DMS 273 (cell line): ENCODE measurements at regions not wholly inside any gene's neighbourhood (a gene's known extent, or its start where the extent isn't known, plus 50 kb on each side); places are given as distances from the start of the nearest gene placed in this dataset.

Experiments
- DNase-seq: peaks from one replicate; lab custom pipeline; 2025; ENCODE audit not compliant: unreplicated experiment; lab: John Stamatoyannopoulos, UW

GRCh38 chr7:12067156-12067831, 143.8 kb upstream of the TMEM106B start:
- peak; percentile 78 for DNase-seq

- DNase-seq = no peak
Measured at GRCh38 chr7:12069757-12070156, 141.3 kb upstream of the TMEM106B start.

- DNase-seq = no peak
Measured at GRCh38 chr7:12074889-12075288, 136.2 kb upstream of the TMEM106B start.

GRCh38 chr7:12080006-12080405, 131.1 kb upstream of the TMEM106B start:
- no peak for DNase-seq

GRCh38 chr7:12085516-12085915, 125.6 kb upstream of the TMEM106B start:
- no peak for DNase-seq

- no peak for DNase-seq
Measured at GRCh38 chr7:12089951-12090756, 120.9 kb upstream of the TMEM106B start.

GRCh38 chr7:12090757-12091221, 120.3 kb upstream of the TMEM106B start:
- no peak for DNase-seq

GRCh38 chr7:12091231-12091630, 119.9 kb upstream of the TMEM106B start:
- DNase-seq = peak; percentile 17

GRCh38 chr7:12092499-12093130, 118.5 kb upstream of the TMEM106B start:
- no peak for DNase-seq

GRCh38 chr7:12093365-12093764, 117.7 kb upstream of the TMEM106B start:
- no peak for DNase-seq

GRCh38 chr7:12094365-12094921, 116.7 kb upstream of the TMEM106B start:
- DNase-seq = no peak

GRCh38 chr7:12102126-12102525, 109.0 kb upstream of the TMEM106B start:
- DNase-seq = no peak

GRCh38 chr7:12102527-12102926, 108.6 kb upstream of the TMEM106B start:
- no peak for DNase-seq

GRCh38 chr7:12103948-12104347, 107.1 kb upstream of the TMEM106B start:
- DNase-seq = no peak

GRCh38 chr7:12107381-12107780, 103.7 kb upstream of the TMEM106B start:
- no peak for DNase-seq

GRCh38 chr7:12107841-12108254, 103.2 kb upstream of the TMEM106B start:
- DNase-seq = no peak

- no peak for DNase-seq
Measured at GRCh38 chr7:12110425-12110824, 100.7 kb upstream of the TMEM106B start.

GRCh38 chr7:12111422-12112405, 99.4 kb upstream of the TMEM106B start:
- DNase-seq = peak; percentile 57

GRCh38 chr7:12117170-12117569, 93.9 kb upstream of the TMEM106B start:
- DNase-seq = no peak

- DNase-seq = peak; percentile 28
Measured at GRCh38 chr7:12119620-12120303, 91.3 kb upstream of the TMEM106B start.
